ENCODE measurements at regions not wholly inside any gene's neighbourhood (a gene's known extent, or its start where the extent isn't known, plus 50 kb on each side); places are given as distances from the start of the nearest gene placed in this dataset.

- TF ChIP-seq, protein P1, sequence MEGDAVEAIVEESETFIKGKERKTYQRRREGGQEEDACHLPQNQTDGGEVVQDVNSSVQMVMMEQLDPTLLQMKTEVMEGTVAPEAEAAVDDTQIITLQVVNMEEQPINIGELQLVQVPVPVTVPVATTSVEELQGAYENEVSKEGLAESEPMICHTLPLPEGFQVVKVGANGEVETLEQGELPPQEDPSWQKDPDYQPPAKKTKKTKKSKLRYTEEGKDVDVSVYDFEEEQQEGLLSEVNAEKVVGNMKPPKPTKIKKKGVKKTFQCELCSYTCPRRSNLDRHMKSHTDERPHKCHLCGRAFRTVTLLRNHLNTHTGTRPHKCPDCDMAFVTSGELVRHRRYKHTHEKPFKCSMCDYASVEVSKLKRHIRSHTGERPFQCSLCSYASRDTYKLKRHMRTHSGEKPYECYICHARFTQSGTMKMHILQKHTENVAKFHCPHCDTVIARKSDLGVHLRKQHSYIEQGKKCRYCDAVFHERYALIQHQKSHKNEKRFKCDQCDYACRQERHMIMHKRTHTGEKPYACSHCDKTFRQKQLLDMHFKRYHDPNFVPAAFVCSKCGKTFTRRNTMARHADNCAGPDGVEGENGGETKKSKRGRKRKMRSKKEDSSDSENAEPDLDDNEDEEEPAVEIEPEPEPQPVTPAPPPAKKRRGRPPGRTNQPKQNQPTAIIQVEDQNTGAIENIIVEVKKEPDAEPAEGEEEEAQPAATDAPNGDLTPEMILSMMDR (IDR thresholded peaks at IDR 0.05), result no peak
Observed at GRCh38 chr5:159783726-159784247, 132.5 kb upstream of the ADRA1B start.

DNA sequence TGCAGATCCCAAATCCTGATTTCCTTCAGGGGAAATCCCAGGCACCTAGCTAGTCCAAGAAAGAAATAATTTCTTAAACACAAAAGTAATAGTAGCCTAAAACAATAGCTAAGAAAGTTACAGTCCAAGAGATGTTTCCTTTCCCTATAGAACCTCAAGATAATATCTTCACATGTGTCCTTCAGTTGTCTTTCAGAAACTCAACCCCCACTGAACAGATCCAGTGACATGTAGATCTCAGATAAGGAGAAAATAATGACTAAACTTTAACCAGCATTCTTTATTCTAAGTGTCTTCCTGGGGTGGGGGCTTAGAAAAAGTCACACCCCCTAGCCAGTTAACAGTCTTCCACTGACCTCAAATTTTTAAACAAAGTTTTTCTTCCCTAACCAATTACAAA lies 131.3 kb upstream of the ADRA1B start:
- TF ChIP-seq, protein P1 (IDR thresholded peaks at IDR 0.05), result no peak

- TF ChIP-seq, protein P1 (IDR thresholded peaks at IDR 0.05), result no peak
Observed at GRCh38 chr5:159785656-159786055, 130.6 kb upstream of the ADRA1B start.

DNA sequence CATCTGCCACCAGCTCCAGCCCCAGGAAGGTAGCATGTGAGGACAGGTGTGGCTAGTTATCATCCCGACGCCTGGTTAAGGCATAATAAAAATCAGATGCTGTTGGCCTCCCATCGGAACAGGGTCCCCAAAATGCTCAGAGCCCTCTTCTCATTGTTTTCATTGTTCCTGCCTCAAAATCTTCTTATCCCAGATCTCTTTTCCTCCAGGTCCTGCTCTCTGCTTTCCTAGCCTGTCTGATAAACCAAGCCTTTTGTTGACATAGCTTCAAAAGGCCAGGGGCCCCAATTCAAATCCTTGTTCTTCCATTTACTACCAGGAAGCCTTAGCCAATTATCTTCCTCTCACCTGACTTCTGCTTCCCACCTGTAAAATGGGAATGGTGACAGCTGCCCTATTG lies 130.1 kb upstream of the ADRA1B start:
- TF ChIP-seq, protein P1 (IDR thresholded peaks at IDR 0.05), result no peak

DNA sequence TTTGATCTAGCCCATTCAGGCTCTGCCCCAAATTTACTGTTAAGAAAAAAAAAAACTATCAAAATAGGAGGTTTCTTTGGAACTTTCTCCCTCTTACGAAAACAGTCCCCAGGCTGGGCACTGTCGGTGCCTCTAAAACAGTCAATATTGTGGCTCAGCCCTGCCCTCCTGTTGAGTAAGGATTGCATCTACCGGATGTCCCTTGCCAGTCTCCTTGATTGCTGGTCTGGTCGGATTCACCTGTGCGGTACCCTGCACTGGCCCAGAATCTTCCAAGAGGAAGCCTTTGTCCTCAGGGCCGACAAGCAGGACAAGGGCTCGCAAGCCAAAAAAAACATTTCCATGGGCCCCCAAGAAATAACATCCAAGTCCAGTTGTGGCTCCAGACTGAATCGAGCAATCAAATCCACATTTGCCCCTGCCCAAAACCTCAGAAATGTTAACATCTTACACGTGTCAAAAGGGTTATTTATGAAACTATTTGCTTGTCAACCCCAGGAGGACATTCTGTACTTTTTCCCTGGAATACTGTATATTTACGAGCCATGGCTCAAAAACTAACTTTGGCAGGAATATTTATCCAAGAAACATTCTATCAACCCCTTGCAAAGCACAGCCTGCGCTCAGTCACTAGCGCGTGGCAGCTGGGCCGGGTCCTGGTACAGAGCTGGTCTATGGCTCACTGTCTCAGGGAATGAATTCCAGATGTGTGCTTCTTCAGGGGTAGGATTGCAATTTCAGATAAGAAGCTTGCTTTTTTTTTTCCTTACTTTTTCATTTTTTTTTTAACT lies 129.2 kb upstream of the ADRA1B start:
- TF ChIP-seq, protein P1 (IDR thresholded peaks at IDR 0.05), result no peak

- TF ChIP-seq, protein P1 (IDR thresholded peaks at IDR 0.05), result no peak
Observed at GRCh38 chr5:159787837-159788236, 128.4 kb upstream of the ADRA1B start.

- TF ChIP-seq, protein P1 (IDR thresholded peaks at IDR 0.05), result no peak
Observed at GRCh38 chr5:159788835-159789331, 127.4 kb upstream of the ADRA1B start.

Measured in LNCAP (cell line).